ENCODE measurements at regions not wholly inside any gene's neighbourhood (a gene's known extent, or its start where the extent isn't known, plus 50 kb on each side); places are given as distances from the start of the nearest gene placed in this dataset.
"Not testable (repeated sequence)": the region's sequence is repeated elsewhere in the genome, so short reads cannot be mapped to it uniquely, and the experiment has no call there.

DNA sequence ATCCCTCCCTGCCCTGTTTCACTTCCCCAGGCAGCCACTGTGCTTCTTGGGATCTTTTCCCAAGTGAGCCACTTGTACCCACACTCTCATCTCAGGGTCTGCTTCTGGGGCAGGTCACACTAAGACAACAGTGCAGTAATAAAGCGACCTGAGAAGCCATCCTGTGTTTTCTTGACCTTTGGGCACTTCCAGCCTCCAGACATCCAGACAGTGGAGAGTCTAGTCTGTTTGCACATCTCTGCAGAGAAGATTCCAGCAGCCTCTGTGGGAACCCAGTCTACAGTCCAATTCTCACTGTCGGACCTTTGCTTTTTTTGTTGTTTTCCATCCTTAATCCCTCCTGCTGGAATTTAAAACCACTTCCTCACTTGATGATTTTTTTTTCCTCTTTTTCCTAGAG, 50.3 kb upstream of the ATP6AP2 start:
- DNase-seq (ENCODE audit: low spot score), result no peak

- DNase-seq (ENCODE audit: low spot score), result no peak
These were observed 53.2 kb upstream of the ATP6AP2 start for GRCh38 chrX:40527543-40527942.

- no peak for DNase-seq (ENCODE audit: low spot score)
These were observed 54.4 kb upstream of the ATP6AP2 start for GRCh38 chrX:40526412-40526811.

GRCh38 chrX:40525901-40526300, 54.9 kb upstream of the ATP6AP2 start:
- not testable (repeated sequence) for DNase-seq (ENCODE audit: low spot score)

DNA sequence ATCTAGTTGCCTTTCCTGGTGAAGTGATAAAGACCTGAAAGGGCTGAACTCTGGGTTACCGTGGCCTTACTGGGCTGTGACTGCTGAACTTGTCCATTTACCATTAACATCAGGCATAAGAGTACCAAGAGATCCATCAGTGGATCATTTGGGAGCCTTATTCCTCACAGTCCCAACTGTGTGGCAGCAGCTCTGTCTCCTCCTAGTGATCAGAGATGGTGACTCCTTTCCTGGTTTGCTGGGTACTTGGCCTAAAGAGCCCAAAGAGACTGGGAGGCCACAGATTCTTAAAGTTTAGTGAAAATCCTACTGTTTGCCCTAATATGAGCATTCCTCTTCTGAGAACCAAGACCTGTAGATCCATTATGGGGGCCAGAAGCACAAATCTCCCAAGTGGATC, 56.3 kb upstream of the ATP6AP2 start:
- DNase-seq (ENCODE audit: low spot score), result no peak

- no peak for DNase-seq (ENCODE audit: low spot score)
These were observed 56.9 kb upstream of the ATP6AP2 start for GRCh38 chrX:40523852-40524251.

DNA sequence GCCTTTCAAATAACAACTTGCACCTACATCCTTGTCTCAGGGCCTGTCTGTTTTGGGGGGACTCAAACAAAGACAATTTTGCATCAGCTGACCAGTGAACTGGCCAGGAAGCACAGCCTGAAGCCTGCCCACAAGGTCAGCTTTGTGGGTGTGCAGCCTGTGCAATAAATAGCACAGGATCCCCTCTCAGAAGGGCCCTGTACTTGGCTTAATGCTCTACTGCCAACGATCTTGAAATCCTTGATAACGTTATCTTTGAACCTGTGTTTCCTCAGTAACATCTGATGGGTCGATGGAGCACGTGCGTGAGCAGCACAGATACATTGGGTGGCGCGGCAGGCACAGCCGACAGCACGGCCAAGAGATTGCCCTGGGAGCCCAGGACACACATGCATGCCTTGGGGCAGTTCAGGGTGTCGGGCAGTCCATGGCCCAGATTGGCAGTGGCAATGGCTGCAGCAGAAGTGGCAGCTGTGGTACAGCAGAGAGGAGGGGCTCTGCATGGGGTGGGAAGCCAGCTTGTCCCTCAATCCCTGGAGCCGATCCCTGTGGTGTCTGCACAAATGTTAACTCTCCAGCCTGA, 58.8 kb upstream of the ATP6AP2 start:
- DNase-seq (ENCODE audit: low spot score), result no peak

- DNase-seq (ENCODE audit: low spot score), result no peak
These were observed 66.4 kb upstream of the ATP6AP2 start for GRCh38 chrX:40514376-40514775.

- no peak for DNase-seq (ENCODE audit: low spot score)
These were observed 66.9 kb upstream of the ATP6AP2 start for GRCh38 chrX:40513835-40514234.

- DNase-seq (ENCODE audit: low spot score), result no peak
These were observed 67.8 kb upstream of the ATP6AP2 start for GRCh38 chrX:40513012-40513411.

GRCh38 chrX:40511258-40511657, 69.5 kb upstream of the ATP6AP2 start:
- no peak for DNase-seq (ENCODE audit: low spot score)

- DNase-seq (ENCODE audit: low spot score), result no peak
These were observed 72.2 kb upstream of the ATP6AP2 start for GRCh38 chrX:40508560-40508959.

DNA sequence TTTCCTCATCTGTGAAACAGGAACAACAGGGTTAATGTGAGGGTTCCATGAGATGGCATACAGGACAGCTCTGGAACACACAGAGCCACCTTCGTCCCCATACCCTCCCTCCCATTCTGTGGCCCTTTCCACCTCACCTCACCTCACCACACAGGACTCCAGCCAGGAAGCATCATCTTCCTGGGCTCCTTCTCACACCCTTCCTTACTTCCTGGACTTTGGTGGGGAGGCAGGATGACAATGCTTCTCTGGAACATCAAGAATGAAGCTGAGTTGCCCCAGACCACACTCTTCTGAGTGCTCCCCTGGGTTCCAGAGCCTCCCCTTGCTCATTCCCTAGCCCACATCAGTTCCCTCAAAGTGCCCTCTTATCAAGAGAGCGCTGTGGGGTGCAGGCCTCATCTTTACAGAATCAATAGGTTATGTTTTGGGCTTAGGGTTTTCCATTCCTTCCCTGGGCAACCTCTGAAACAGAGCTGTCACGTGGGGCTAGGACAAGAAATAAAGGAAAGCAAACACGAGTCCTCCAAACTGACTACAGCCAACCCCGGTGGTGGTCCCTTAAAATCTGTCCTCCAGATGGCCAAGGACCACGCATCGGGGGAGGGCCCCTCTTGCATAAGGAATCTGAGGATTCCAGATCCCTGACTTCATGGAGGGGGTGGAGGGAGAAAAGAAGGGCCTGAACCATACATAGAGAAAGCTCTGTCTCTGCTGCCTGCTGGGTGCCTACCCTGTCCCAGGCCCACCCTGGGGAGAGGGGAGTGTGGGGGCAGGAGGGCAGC, 74.4 kb upstream of the ATP6AP2 start:
- DNase-seq (ENCODE audit: low spot score), result no peak

GRCh38 chrX:40504801-40505605, 75.8 kb upstream of the ATP6AP2 start:
- DNase-seq (ENCODE audit: low spot score), result no peak

GRCh38 chrX:40503094-40503493, 77.7 kb upstream of the ATP6AP2 start:
- no peak for DNase-seq (ENCODE audit: low spot score)

DNA sequence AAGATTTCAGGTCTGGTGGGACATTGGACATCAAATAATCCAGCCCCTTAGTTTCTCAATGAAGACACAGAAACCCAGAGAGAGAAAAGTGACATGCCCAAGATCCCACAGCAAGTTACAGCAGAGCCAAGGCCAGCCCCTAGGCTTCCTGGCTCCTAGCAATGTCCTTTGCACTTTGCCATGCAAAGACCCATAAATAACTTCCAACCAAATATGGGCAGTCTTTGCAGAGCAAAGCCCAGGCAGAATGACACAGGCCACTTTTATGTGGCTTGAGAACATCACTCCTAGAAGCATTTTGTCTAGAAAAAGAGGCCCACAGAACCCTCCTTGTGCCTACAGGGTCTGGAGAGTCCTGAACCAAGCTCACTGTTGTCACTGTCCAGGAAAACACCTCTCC, 78.1 kb upstream of the ATP6AP2 start:
- no peak for DNase-seq (ENCODE audit: low spot score)

GRCh38 chrX:40501164-40501855, 79.5 kb upstream of the ATP6AP2 start:
- DNase-seq (ENCODE audit: low spot score), result no peak

DNA sequence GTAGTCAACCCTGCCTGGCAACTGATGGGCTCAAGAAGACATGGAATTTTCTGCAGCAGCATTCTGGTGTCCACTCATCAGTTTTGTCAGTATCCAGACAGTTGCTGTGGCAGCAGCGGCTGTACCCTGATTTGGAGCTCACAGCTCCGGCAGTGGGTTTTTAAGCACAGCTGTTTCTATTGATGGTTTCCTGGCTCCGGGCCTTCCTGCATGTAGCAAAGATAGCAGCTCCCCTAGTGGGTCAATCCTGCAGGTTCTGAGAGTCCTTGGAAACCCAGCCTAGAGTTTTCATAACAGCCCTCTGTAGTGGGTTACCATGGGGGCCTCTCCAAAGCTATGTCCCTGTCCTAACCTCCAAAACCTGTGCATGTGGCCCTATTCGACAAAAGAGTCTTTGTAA, 84.0 kb upstream of the ATP6AP2 start:
- DNase-seq (ENCODE audit: low spot score), result no peak

DNA sequence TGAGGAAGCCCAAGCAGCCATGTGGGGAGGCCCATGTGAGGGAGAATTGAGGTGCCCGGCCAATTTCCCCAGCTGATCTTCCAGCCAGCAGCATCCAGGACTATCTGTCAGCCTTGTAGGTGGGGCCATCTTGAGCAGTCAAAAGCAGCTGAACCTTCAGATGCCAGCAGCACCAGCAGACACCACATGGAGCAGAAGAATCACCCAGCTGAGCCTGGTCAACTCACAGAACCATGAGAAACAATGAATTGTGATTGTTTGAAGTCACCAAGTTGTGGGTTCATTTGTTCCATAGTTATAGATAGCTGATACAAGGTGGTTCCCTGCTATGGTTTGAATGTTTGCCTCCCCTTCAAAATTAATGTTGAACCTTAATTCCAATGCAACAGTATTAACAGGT, 85.1 kb upstream of the ATP6AP2 start:
- no peak for DNase-seq (ENCODE audit: low spot score)

- DNase-seq (ENCODE audit: low spot score), result no peak
These were observed 86.8 kb upstream of the ATP6AP2 start for GRCh38 chrX:40494005-40494404.

DNA sequence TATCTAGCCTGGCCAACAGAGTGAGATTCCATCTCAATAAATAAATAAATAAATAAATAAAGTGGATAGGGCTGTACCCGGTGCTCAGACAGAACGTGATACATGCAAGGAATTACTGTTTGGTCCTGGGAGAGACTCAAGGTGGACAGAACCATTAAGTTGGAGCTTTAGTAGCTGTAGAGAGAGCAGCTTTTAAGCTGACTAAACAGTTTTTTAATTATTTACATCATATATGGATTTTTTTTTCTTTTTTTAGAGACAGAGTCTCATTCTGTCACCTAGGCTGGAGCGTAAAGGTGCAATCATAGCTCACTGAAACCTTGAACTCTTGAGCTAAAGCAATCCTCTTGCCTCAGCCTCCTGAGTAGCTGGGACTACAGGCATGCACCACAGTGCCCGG, 92.5 kb upstream of the ATP6AP2 start:
- no peak for DNase-seq (ENCODE audit: low spot score)

DNA sequence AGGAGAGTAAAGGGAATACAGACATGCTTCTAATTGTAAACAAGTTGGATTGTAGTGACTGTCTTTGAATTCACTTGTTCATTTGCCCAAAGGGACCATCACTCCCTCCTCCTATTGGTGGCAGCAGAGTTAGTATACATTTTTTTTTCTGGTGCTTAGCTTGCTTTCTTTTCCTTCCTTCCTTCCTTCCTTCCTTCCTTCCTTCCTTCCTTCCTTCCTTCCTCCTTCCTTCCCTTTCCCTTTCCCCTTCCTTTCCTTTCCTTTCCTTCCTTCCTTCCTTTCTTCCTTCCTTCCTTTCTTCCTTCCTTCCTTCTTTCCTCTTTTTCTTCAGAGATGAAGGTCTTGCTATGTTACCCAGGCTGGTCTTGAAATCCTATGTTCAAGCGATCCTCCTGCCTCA, 94.8 kb upstream of the ATP6AP2 start:
- DNase-seq (ENCODE audit: low spot score), result no peak
